ENCODE measurements at regions not wholly inside any gene's neighbourhood (a gene's known extent, or its start where the extent isn't known, plus 50 kb on each side); places are given as distances from the start of the nearest gene placed in this dataset.

GRCh38 chr1:221366495-221367110 lies 375.3 kb downstream of the DUSP10 start:
- no peaks in the 10 kb centered on the region for H3K4me1 Mint-ChIP-seq (ENCODE audit: low read depth)
- no peak for DNase-seq (ENCODE audit: low spot score)
- peaks cover 3% of the 10 kb centered on the region for H3K9me3 Mint-ChIP-seq (ENCODE audit: low read depth)
- H3K27ac Mint-ChIP-seq (ENCODE audit: unreplicated experiment), result no peak overlapping the region
- TF ChIP-seq, protein P1, sequence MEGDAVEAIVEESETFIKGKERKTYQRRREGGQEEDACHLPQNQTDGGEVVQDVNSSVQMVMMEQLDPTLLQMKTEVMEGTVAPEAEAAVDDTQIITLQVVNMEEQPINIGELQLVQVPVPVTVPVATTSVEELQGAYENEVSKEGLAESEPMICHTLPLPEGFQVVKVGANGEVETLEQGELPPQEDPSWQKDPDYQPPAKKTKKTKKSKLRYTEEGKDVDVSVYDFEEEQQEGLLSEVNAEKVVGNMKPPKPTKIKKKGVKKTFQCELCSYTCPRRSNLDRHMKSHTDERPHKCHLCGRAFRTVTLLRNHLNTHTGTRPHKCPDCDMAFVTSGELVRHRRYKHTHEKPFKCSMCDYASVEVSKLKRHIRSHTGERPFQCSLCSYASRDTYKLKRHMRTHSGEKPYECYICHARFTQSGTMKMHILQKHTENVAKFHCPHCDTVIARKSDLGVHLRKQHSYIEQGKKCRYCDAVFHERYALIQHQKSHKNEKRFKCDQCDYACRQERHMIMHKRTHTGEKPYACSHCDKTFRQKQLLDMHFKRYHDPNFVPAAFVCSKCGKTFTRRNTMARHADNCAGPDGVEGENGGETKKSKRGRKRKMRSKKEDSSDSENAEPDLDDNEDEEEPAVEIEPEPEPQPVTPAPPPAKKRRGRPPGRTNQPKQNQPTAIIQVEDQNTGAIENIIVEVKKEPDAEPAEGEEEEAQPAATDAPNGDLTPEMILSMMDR (IDR thresholded peaks at IDR 0.05), result no peak
- peaks cover 26% of the 10 kb centered on the region for H3K27me3 Mint-ChIP-seq (ENCODE audit: low read depth)
- no peaks in the 10 kb centered on the region for H3K36me3 Mint-ChIP-seq (ENCODE audit: low read depth)
- H3K4me3 Mint-ChIP-seq (ENCODE audit: unreplicated experiment), result no peak overlapping the region

GRCh38 chr1:221371705-221372104 lies 370.2 kb downstream of the DUSP10 start:
- no peaks in the 10 kb centered on the region for H3K36me3 Mint-ChIP-seq (ENCODE audit: low read depth)
- no peak for DNase-seq (ENCODE audit: low spot score)
- H3K4me3 Mint-ChIP-seq (ENCODE audit: unreplicated experiment), result no peak overlapping the region
- TF ChIP-seq, protein P1 (IDR thresholded peaks at IDR 0.05), result no peak
- no peaks in the 10 kb centered on the region for H3K9me3 Mint-ChIP-seq (ENCODE audit: low read depth)
- H3K4me1 Mint-ChIP-seq (ENCODE audit: low read depth), result no peaks in the 10 kb centered on the region
- no peak overlapping the region for H3K27ac Mint-ChIP-seq (ENCODE audit: unreplicated experiment)
- H3K27me3 Mint-ChIP-seq (ENCODE audit: low read depth), result peaks cover 8% of the 10 kb centered on the region

DNA sequence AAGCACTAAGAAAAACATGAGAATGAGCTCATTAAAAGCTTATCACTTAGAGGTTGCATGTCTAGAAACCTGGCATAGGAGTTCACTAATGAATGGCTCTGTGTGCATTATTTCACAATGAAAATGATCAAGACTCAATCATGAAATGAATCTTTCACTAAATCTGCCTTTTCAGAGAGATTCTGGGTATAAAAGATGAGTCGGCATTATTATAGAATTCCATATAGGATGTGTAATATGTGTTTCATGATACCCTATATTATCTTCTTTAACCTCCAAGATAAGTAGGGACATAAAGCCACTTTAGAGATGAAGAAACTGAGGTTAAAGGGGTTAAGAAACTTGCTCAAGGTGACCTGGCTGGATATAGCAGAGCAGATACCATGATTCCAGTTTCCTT lies 368.1 kb downstream of the DUSP10 start:
- Mint-ChIP-seq H3K4me1 (ENCODE audit: low read depth) (no peaks in the 10 kb centered on the region), H3K4me3 (ENCODE audit: unreplicated experiment) (no peak overlapping the region), H3K9me3 (ENCODE audit: low read depth) (no peaks in the 10 kb centered on the region), H3K27me3 (ENCODE audit: low read depth) (peaks cover 8% of the 10 kb centered on the region), H3K36me3 (ENCODE audit: low read depth) (no peaks in the 10 kb centered on the region), H3K27ac (ENCODE audit: unreplicated experiment) (no peak overlapping the region)
- TF ChIP-seq, protein P1 (IDR thresholded peaks at IDR 0.05), result no peak
- no peak for DNase-seq (ENCODE audit: low spot score)

DNA sequence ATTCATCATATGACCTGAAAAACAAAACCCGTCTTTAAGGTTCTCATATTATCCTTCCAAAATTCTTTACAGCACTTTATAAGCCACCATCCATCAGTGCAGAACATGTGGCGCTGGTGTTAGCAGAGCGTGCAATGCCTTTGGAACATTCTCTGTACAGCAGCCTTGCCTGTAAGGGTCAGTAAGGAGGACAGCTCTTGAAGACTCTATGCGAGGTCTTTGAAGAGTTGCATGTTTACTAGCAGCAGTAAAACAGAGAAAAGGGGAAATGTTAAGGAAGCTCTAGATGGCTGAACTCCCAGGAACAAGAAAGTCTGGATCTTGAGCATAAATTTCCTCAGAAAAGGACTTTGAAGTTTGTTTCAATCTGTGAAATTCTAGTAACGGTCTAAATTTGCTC lies 365.6 kb downstream of the DUSP10 start:
- Mint-ChIP-seq H3K27me3 (ENCODE audit: low read depth) (peaks cover 8% of the 10 kb centered on the region), H3K4me3 (ENCODE audit: unreplicated experiment) (no peak overlapping the region), H3K36me3 (ENCODE audit: low read depth) (no peaks in the 10 kb centered on the region), H3K9me3 (ENCODE audit: low read depth) (no peaks in the 10 kb centered on the region), H3K4me1 (ENCODE audit: low read depth) (no peaks in the 10 kb centered on the region), H3K27ac (ENCODE audit: unreplicated experiment) (no peak overlapping the region)
- TF ChIP-seq, protein P1 (IDR thresholded peaks at IDR 0.05), result no peak
- no peak for DNase-seq (ENCODE audit: low spot score)

DNA sequence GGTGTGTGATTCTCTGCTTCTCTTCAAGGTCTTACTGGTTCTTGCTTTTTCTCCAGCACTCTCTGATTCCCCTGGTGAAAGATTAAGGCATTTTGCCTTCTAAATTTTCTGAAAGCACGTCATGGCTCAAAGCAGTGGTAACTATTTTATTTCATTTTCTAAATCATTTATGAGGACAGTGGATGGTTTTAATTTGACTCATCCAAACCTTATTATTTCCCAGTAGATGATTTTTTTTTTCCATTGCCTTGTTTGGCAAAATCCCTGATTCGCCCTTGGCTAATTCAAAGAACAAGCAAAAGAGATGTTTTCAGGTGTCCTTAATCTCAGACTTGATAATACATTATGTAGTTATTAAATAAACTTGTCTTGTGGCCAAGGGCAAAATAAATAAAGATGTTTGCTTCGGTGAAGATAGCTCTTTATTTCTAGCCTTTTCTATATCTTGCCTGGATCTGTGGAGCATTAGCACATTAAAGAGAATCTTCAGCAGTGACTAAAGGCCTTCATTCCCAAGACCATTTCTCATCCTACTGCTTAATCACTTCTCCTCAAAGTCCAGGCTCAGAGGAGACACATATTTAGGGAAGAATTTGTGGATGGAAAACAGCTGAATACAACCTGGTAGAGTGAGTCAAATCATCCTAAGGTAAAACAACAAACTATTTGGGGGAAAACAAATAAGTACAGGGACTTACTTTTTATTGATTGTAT lies 359.8 kb downstream of the DUSP10 start:
- no peaks in the 10 kb centered on the region for H3K36me3 Mint-ChIP-seq (ENCODE audit: low read depth)
- no peak for DNase-seq (ENCODE audit: low spot score)
- H3K9me3 Mint-ChIP-seq (ENCODE audit: low read depth), result peaks cover 2% of the 10 kb centered on the region
- TF ChIP-seq, protein P1 (IDR thresholded peaks at IDR 0.05), result no peak
- H3K27ac Mint-ChIP-seq (ENCODE audit: unreplicated experiment), result no peak overlapping the region
- no peaks in the 10 kb centered on the region for H3K4me1 Mint-ChIP-seq (ENCODE audit: low read depth)
- peaks cover 4% of the 10 kb centered on the region for H3K27me3 Mint-ChIP-seq (ENCODE audit: low read depth)
- H3K4me3 Mint-ChIP-seq (ENCODE audit: unreplicated experiment), result no peak overlapping the region
